Left lobe of liver (tissue), 2 donors: ENCODE measurements at regions not wholly inside any gene's neighbourhood (a gene's known extent, or its start where the extent isn't known, plus 50 kb on each side); places are given as distances from the start of the nearest gene placed in this dataset.

Experiments used
- ATAC-seq: fragments of 200-7000 bp; cut with Tn5 transposase; one replicate; pipeline ENCODE4 v1.9.1; 2020; ENCODE audit warnings: mild to moderate bottlenecking, moderate library complexity
- DNase-seq: peaks from one replicate; pipeline ENCODE4 v3.0.0-alpha.2; 2020; ENCODE audit warnings: low spot score
- donor health status: DM: no; HTN: no; CAD: no; lungs with moderate emphysema.
- donor health status: DM: no; HTN: yes; CAD: no.

DNA sequence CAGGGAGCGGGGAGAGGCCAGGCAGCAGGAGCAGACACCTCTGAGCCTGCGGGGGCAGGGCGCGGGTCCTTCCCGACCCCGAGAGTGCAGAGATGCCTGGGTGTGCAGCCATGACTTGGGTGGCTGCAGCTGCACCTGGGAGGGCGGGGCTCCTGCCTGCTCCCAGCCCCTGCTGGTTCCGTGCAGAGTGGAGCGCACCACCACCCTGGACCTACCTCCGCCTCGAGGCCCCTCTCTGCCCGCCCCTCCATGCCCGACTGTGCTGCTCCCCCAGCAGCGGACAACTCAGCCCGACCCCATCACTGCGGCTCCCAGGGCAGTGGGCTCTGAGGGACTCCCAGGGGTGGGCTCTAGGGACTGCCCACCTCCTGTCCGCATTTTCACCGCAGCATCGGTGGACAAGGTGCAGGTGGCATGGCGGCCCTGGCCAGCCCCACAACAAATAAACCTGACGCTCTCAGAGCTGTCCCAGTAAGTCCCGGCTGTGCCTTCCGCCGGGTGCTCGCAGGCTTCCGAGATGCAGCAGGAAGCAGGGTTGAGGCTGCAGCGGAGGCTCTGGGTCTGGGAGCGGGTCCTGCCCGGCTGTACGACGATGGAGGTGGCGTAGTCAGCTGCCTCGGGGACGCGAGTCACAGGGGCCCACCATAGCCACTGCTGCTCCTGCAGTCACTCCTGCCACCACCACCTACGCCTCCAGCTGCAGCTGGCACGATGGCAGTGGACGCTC, 392.0 kb upstream of the CCDC196 start:
- DNase-seq, result no peak
- no peak for ATAC-seq

DNA sequence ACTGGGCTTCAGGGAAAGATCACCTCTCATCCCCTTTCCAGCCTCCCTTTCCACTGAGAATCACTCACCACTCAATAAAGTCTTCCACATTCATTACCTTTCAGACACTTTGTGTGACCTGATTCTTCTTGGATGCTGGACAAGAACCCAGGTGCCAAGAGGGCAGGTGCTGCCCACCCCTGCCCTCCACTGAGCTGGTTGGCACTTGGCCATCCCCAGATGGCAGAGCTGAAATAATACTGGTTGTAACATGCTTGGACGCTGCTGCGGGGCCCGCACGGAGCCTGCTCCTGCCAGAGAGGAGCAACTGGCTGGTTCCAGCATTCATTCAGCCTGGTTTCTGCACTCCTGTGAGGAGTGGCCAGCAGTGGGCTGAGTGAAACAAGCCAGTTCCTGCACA, 386.7 kb upstream of the CCDC196 start:
- DNase-seq, result no peak
- ATAC-seq, result no peak

DNA sequence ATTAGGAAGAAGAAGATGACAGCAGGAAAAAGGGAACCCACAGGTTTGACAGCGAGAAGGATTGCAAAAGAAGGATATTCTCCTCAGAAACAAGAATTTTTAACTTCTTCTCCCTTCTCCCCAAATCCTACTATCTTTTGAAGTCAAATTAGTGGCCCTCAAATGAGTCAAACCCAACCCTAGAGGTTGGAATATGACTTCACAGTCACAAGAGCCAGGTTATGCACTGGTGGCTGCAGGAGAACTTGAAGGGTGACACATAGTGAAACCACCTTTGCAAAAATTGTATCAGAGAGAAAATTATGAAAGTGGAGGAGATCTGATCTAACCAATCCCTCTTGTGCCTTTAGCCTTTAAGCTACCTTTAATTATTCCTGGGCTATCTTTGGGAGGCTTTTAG, 386.2 kb upstream of the CCDC196 start:
- DNase-seq (no peak), ATAC-seq (no peak)

DNA sequence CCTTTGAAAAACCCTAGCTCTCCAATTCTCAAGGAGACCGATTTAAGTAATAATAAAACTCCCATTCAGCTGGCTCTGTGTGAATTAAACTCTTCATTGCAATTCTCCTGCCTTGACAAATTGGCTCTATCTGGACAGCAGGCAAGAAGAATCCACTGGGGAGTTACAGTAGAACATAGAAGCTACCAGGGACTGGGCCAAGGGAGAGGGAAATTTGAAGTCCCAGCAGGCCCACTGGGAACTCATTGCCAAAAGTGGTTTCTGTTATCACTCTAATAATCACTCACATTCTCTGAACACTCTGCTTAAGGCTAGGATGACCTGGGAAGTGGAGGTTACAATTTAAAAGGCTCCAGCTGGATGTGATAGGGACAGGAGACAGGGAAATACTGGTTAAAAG, 384.5 kb upstream of the CCDC196 start:
- ATAC-seq (no peak), DNase-seq (no peak)

DNA sequence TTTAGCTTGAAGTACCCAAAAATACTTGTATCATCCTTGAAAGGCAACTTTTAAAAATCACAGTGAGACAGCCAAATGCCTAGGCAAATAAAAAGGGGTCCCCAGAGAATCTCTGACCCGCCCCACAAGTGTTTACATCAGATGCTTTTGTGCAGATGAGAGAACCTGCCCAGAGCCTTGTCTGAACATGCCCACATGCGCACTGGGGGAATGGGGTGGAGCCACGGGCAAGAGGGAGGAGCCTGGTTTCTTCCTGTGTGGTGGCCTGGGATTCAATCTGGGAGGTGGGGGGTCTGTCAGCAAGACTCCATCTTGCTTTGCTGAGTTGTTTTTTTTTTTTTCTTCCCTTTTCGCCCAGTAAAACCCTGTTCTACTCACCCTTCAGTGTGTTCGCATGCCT, 381.7 kb upstream of the CCDC196 start:
- DNase-seq (no peak), ATAC-seq (no peak)

DNA sequence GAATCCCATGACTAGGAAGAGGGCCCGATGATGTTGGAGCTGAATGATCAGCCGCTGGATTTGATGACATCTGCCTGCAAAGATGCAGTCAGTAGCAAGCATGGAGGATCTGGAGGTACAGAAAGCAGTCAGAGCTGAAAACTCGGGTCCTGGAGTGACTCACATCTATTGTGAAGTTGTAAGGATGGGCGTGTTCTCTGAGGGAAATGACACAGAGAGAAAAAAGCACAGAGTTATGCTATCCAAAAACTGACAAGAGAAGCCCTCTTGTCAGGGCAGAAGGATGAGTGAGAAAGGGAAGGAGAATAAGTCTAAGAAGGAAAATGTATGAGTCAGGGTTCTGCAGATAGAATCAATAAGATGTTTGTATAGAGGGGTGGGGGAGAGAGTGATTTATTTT, 380.4 kb upstream of the CCDC196 start:
- DNase-seq, result no peak
- no peak for ATAC-seq

DNA sequence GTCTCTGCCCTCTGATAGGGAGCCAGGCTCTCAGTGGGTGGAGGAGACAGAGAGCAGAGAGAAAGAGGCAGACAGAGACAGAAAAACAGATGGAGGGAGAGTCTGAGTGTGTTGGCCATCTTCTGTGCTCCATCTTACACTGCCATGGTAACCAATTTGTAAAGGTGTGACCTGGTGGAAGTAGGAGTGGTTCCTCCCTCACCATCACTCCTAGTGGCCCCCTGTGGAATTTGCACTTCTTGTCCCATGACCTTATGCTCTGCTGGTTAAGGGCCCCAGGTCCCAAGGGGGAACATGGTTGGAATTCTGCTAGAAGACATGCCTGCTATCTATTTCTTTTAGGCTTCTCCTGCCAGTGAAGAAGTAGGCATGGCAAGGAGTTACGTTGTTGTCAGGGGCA, 376.7 kb upstream of the CCDC196 start:
- DNase-seq (no peak), ATAC-seq (no peak)

GRCh38 chr14:66111891-66112290, 374.3 kb upstream of the CCDC196 start:
- ATAC-seq (no peak), DNase-seq (no peak)

- DNase-seq, result no peak
Observed at GRCh38 chr14:66114071-66114470, 372.1 kb upstream of the CCDC196 start.

GRCh38 chr14:66115740-66116502, 370.2 kb upstream of the CCDC196 start:
- ATAC-seq, result no peak
- no peak for DNase-seq

More at GRCh38 chr14:66114071-66114470, 372.1 kb upstream of the CCDC196 start:
- no peak for ATAC-seq

- ATAC-seq (no peak), DNase-seq (no peak)
Observed at GRCh38 chr14:66116732-66117131, 369.4 kb upstream of the CCDC196 start.

DNA sequence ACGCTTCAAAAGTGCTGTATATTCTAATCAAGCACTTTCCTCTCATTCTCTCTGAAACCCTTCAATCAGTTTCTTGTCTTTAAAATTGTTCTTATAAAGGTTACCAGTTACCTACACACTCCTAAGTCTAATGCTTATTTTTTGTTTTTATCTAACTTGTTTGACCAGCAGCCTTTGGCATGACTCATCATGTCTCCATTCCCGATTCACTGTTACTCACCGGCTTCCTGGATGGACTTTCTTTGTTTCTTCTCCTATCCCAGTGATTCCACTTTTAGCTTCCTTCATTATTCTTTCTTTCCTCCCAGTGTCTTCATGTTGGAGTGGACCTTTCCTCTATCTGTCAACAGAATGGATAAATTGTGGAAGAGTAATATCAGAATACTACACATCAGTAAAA, 368.6 kb upstream of the CCDC196 start:
- ATAC-seq (no peak), DNase-seq (no peak)

GRCh38 chr14:66119606-66120231, 366.5 kb upstream of the CCDC196 start:
- DNase-seq (no peak), ATAC-seq (no peak)

DNA sequence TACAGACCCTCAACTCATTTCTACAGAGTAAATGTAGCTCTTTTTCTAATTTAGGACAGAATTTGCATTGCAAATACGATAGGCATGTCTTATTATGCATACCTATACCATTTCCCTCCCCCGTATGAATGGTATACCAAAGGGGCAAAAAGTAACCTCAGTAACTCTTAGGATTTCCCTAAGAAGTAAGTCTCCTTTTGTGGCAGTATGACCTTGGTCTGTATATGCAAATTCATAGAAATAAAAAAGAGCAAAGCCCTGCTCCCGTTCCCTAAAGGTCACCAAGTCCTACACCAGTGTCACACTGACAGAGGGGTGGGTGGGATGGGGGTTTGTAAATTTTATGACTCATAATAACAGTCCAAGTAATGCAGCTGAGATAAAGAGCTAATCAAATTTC, 365.8 kb upstream of the CCDC196 start:
- DNase-seq (no peak), ATAC-seq (no peak)

DNA sequence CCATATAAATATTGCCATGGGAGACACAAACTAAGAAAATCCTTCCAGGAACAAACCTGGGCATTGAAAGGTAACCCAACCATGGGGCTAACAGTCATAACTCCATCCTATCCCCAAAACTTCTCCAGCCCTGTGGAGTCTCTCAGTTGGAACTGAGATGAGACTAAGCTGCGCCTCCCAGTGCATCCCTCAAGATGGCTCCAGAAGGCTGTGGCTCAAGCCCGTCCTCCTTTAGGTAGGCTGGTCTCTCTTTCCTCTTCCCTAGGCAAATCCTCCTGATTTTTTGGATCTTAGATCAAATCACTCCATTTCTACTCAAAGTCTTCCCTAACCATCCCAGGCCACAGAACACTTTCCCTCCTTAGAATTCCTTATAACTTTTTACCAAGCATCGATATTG, 364.3 kb upstream of the CCDC196 start:
- no peak for DNase-seq
- ATAC-seq, result no peak

GRCh38 chr14:66129224-66129623, 356.9 kb upstream of the CCDC196 start:
- ATAC-seq (no peak), DNase-seq (no peak)

- no peak for DNase-seq
- ATAC-seq, result no peak
Observed at GRCh38 chr14:66131111-66131510, 355.1 kb upstream of the CCDC196 start.

GRCh38 chr14:66133666-66134065, 352.5 kb upstream of the CCDC196 start:
- ATAC-seq (no peak), DNase-seq (no peak)

GRCh38 chr14:66135831-66136230, 350.3 kb upstream of the CCDC196 start:
- DNase-seq, result no peak
- ATAC-seq, result no peak

GRCh38 chr14:66137081-66137480, 349.1 kb upstream of the CCDC196 start:
- DNase-seq, result no peak

DNA sequence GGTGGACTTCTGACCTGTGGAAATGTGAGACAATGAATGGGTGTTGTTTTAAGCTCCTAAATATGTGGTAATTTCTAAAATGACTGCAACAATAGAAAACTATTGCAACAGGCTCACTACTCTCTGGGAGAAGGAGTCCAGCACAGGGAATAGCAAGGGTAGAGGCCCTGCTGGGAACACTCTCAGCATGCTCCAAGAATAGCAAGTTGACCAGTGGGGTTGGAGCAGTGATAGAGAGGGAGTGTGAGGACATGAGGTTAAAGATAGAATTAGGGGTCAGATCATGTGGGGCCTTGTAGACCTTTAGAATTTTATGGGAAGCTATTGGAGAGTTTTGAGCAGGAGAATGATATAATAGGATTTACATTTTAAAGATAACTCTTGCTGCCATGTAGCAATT, 346.7 kb upstream of the CCDC196 start:
- no peak for DNase-seq

More at GRCh38 chr14:66137081-66137480, 349.1 kb upstream of the CCDC196 start:
- no peak for ATAC-seq

More for the DNA sequence above, 346.7 kb upstream of the CCDC196 start:
- ATAC-seq, result no peak
